Smooth muscle cell (in vitro differentiated cells): ENCODE measurements at regions not wholly inside any gene's neighbourhood (a gene's known extent, or its start where the extent isn't known, plus 50 kb on each side); places are given as distances from the start of the nearest gene placed in this dataset.
A peak's percentile ranks its signal among the peaks of the same experiment; 100 is the strongest.

Experiments
- DNase-seq: peaks from one replicate; lab custom pipeline; 2025; ENCODE audit not compliant: unreplicated experiment; lab: John Stamatoyannopoulos, UW
- H2AFZ ChIP-seq: fragments of 200-600 bp; sonication (generic); 2 replicates; pipeline ENCODE4 v1.6.0; 2016; ENCODE audit warnings: antibody characterized with exemption, low read depth, mild to moderate bottlenecking
- H3F3A ChIP-seq: fragments of 200-600 bp; sonication (generic); 2 replicates; pipeline ENCODE4 v1.6.0; 2017; ENCODE audit warnings: antibody characterized with exemption, low read depth
- H3K27ac ChIP-seq: fragments of 200-600 bp; sonication (generic); 2 replicates; pipeline ENCODE4 v1.5.1; 2016; ENCODE audit warnings: low read depth, mild to moderate bottlenecking
- H3K27me3 ChIP-seq: fragments of 200-600 bp; sonication (generic); 2 replicates; pipeline ENCODE4 v1.6.1; 2016; ENCODE audit warnings: low read depth, mild to moderate bottlenecking
- H3K36me3 ChIP-seq: fragments of 200-600 bp; sonication (generic); 2 replicates; pipeline ENCODE4 v1.5.1; 2016; ENCODE audit warnings: low read depth
- H3K4me1 ChIP-seq: fragments of 200-600 bp; sonication (generic); 2 replicates; pipeline ENCODE4 v1.5.1; 2016; ENCODE audit warnings: low read depth
- H3K4me2 ChIP-seq: fragments of 200-600 bp; sonication (generic); 2 replicates; pipeline ENCODE4 v1.6.0; 2016; ENCODE audit warnings: mild to moderate bottlenecking
- H3K4me3 ChIP-seq: fragments of 200-600 bp; sonication (generic); 2 replicates; pipeline ENCODE4 v1.5.1; 2016; ENCODE audit warnings: mild to moderate bottlenecking
- H3K79me2 ChIP-seq: fragments of 200-600 bp; sonication (generic); 2 replicates; pipeline ENCODE4 v1.6.0; 2016; ENCODE audit warnings: low read depth, mild to moderate bottlenecking
- H3K9ac ChIP-seq: fragments of 200-600 bp; sonication (generic); 2 replicates; pipeline ENCODE4 v1.6.0; 2016; ENCODE audit warnings: low read depth
- H3K9me3 ChIP-seq: fragments of 200-600 bp; sonication (generic); replicated peaks from 2 replicates; pipeline ENCODE4 v1.5.1; 2016; ENCODE audit warnings: low read depth
- H4K20me1 ChIP-seq: fragments of 200-600 bp; sonication (generic); 2 replicates; pipeline ENCODE4 v1.6.0; 2016; ENCODE audit warnings: low read depth
- CTCF ChIP-seq: fragments of 200-600 bp; sonication (generic); IDR thresholded peaks from 2 replicates; pipeline ENCODE4 v1.5.1; 2017; ENCODE audit warnings: borderline replicate concordance, mild to moderate bottlenecking, antibody characterized with exemption; ENCODE audit not compliant: insufficient read depth, poor library complexity, severe bottlenecking
- WGBS: methylation state at CpG from one replicate; pipeline ENCODE4 v1.1.7; 2016; ENCODE audit warnings: low lambda C conversion rate; 5-methylcytosine and 5-hydroxymethylcytosine counted together

- Histone ChIP-seq H4K20me1 (no peaks in the 10 kb centered on the region), H3K9me3 (no peaks in the 10 kb centered on the region), H3K79me2 (no peaks in the 10 kb centered on the region), H3K4me1 (no peaks in the 10 kb centered on the region), H3F3A (no peaks in the 10 kb centered on the region), H3K4me3 (no peak overlapping the region), H3K27me3 (no peaks in the 10 kb centered on the region), H2AFZ (no peak overlapping the region), H3K4me2 (no peak overlapping the region), H3K36me3 (no peaks in the 10 kb centered on the region), H3K9ac (no peak overlapping the region), H3K27ac (no peak overlapping the region)
- 86% methylated on average over 5 of the region's 5 CpGs for WGBS
- no peak for TF ChIP-seq CTCF
- DNase-seq = no peak
Observed at GRCh38 chr10:20473023-20473760, 423.9 kb downstream of the NEBL start.

GRCh38 chr10:20466731-20467130 lies 430.4 kb downstream of the NEBL start:
- H3K36me3 ChIP-seq = no peaks in the 10 kb centered on the region
- no peak for DNase-seq
- H3K79me2 ChIP-seq = no peaks in the 10 kb centered on the region
- H3K9me3 ChIP-seq = no peaks in the 10 kb centered on the region
- no peak overlapping the region for H2AFZ ChIP-seq
- no peak overlapping the region for H3K9ac ChIP-seq
- no peaks in the 10 kb centered on the region for H4K20me1 ChIP-seq
- no peak overlapping the region for H3K4me2 ChIP-seq
- TF ChIP-seq CTCF = no peak
- H3F3A ChIP-seq = no peaks in the 10 kb centered on the region
- no peaks in the 10 kb centered on the region for H3K27me3 ChIP-seq
- H3K4me1 ChIP-seq = no peaks in the 10 kb centered on the region
- H3K27ac ChIP-seq = peak overlapping the region; percentile 40
- H3K4me3 ChIP-seq = no peak overlapping the region

- WGBS = 79% methylated on average over 2 of the region's 2 CpGs
- Histone ChIP-seq H3K36me3 (no peaks in the 10 kb centered on the region), H3F3A (no peaks in the 10 kb centered on the region), H3K9me3 (no peaks in the 10 kb centered on the region), H3K27ac (no peak overlapping the region), H3K4me1 (no peaks in the 10 kb centered on the region), H2AFZ (no peak overlapping the region), H3K4me3 (no peak overlapping the region), H3K4me2 (no peak overlapping the region), H3K27me3 (no peaks in the 10 kb centered on the region), H4K20me1 (no peaks in the 10 kb centered on the region), H3K79me2 (no peaks in the 10 kb centered on the region), H3K9ac (no peak overlapping the region)
- TF ChIP-seq CTCF = no peak
- no peak for DNase-seq
Observed at GRCh38 chr10:20457649-20458048, 439.5 kb downstream of the NEBL start.

GRCh38 chr10:20455774-20456173 lies 441.3 kb downstream of the NEBL start:
- Histone ChIP-seq H3K4me1 (no peaks in the 10 kb centered on the region), H3K4me3 (no peak overlapping the region), H3K9ac (no peak overlapping the region), H3F3A (no peaks in the 10 kb centered on the region), H3K4me2 (no peak overlapping the region), H4K20me1 (no peaks in the 10 kb centered on the region), H3K36me3 (no peaks in the 10 kb centered on the region), H2AFZ (no peak overlapping the region), H3K9me3 (no peaks in the 10 kb centered on the region), H3K27me3 (no peaks in the 10 kb centered on the region), H3K79me2 (no peaks in the 10 kb centered on the region), H3K27ac (no peak overlapping the region)
- 91% methylated on average over 4 of the region's 4 CpGs for WGBS
- DNase-seq = no peak
- no peak for TF ChIP-seq CTCF
